ENCODE measurements at regions not wholly inside any gene's neighbourhood (a gene's known extent, or its start where the extent isn't known, plus 50 kb on each side); places are given as distances from the start of the nearest gene placed in this dataset.
A peak's percentile ranks its signal among the peaks of the same experiment; 100 is the strongest.
"Not testable (repeated sequence)": the region's sequence is repeated elsewhere in the genome, so short reads cannot be mapped to it uniquely, and the experiment has no call there.

DNA sequence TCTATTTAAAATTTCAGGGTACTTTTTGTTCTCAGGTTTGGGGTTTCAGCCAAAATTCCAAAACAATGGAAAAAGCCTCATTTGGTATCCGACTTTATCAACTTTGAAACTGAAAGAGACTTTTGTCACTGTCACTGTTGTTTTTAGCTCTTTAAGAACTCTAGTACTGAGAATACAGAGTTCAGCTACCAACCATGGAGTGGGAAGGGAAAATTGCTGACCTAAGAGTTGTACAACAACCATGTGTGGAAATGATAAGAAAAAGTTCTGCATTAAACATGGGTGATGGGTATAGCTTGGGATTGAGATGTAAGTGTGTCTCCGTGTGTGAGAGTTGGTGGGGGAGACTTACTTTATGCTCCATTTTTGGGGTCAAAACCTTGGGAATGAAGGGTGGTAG is 206.6 kb upstream of the LRATD1 start:
- DNase-seq (ENCODE audit: low spot score) = no peak

DNA sequence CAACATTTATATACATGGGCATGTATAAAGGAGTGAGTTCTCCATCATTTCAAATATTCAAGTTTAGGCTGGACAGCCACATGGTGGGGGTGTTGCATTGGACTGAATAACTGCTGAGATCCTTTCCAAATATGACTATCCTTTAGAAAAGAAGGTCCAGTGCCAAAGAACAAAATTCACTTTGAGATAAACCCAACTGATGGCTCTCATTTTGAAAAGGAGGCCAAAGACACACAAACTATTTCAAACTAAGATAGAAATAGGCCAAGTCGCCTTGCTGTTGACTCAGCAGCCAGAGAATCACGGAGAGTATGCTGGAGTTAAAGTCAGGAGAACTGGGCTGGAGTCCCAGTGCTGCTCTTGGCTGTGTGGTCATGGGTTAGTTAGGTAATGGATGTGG is 204.5 kb upstream of the LRATD1 start:
- DNase-seq (ENCODE audit: low spot score) = no peak

DNA sequence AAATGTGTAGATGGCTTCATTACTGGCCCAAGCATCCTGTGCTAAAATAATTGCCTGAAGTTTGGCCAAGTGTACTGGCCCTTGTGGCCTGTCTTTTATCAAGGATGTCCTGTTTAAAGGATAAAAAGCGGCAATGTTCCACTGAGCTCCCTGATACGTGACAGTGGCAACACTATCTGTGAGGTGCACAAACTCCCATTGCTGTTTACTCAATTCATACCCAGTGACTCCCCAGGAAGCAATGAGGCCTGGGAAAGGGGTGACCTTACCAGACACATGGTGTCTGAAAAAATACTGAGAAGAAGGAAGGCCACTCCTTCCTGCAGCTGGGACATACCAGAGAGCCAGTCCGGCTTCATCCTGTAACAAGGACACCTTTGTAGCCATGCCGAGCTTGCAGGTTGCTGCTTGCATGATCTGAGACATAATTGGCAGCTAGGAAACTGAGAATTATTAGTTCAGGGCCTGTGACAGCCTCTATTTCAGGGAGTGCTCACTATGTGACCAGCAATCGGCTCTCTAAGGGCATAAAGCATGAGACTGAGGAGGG is 198.5 kb upstream of the LRATD1 start:
- no peak for DNase-seq (ENCODE audit: low spot score)

DNA sequence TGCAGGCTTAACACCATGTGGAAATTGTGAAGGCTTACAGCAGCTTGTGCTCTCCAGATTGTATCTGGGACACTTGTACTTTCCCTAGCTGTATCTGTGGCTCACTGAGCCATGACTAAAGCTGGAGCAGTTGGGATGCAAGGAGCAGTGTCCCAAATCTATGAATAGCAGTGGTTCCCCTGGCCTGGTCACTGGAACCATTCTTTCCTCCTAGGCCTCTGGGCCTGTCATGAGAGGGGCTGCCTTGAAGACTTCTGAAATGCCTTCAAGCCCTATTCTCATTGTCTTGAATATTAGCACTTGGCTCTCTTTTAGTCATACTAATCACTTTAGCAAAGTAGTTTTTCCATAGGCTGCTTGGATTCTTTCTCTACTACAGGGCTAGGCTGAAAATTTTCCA is 186.8 kb upstream of the LRATD1 start:
- no peak for DNase-seq (ENCODE audit: low spot score)

DNA sequence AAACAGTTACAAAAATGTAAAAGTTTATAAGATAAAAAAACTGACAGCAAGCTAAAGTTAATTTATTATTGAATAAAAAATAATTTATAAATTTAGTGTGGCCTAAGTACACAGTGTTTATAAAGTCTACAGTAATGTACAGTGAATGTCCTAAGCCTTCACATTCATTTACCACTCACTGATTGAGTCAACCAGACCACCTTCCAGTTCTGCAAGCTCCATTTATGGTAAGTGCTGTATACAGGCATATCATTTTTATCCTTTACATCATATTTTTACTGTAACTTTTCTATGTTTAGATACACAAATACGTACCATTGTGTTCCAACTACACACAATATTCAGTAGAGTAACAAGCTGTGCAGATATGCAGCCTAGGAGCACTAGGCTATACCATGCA is 184.2 kb upstream of the LRATD1 start:
- DNase-seq (ENCODE audit: low spot score) = no peak

DNA sequence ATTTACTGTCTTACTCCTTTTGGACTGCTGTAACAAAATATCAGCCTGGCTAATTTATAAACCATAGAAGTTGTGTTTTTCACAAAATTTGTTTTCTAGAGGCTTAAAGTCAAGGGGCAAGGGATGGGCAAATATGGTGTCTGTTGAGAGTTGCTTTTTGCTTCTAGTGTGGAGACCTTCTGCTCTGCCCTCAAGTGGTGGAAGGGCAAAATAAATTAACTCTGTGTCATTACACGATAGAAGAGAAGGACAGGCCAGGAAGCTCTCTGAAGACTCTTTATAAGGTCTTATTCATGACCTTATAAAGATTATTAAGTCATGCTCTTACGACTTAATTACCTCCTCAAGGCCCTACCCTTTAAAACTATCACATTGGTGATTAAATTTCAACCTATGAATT is 181.2 kb upstream of the LRATD1 start:
- no peak for DNase-seq (ENCODE audit: low spot score)

DNA sequence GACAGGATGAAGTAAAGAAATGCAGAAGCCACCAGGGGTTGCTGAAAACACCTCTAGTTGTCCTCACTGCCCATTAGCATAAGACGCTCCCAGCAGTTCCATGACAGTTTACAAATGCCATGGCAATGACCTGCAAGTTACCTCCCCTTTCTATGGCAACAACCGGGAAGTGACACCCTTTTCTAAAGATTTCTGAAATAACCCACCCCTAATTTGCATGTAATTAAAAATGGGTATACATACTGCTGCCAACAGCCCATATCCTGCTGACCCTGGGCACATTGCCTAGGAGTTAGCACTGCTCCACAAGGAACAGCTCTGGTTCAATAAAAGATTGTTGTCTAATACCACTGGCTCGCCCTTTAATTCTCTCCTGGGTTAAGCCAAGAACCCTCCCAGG is 178.3 kb upstream of the LRATD1 start:
- no peak for DNase-seq (ENCODE audit: low spot score)

DNA sequence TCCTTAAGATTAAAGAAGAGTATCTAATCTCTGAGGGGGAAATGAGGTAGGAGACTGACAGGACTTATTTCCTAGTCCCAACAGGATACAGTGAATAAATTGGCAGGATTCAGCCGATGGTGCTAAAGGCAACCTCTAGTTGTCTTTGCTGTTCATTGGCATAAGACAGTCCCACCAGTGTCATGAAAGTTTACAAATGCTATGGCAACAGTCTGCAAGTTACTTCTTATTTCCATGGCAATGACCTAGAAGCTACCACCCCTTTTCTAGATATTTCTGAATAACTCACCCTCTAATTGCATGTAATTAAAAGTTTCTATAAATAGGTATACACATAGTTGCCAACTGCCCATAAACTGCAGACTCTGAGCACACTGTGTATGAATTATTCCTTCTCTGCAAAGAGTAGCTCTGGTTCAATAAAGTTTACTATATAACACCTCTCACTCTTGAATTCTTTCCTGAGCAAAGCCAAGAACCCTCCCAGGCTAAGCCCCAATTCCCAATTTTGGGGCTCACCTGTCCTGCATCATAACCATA is 172.7 kb upstream of the LRATD1 start:
- no peak for DNase-seq (ENCODE audit: low spot score)

DNA sequence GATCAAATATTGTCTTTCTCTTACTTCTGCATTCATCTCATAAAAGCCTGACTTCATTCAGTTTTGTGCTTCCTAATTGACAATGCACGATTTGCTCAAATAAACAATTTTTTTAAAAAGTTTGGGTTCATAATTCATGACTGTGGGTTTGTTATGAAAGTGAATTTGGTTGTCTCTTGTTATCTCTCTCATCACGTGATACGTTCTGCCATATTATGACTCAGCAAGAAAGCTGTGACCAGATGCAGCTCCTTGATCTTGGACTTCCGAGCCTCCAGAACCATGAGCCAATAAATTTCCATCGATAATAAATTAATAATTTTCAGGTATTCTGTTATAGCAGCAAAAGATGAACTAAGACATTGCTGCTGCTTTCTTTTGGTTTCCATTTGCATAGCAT is 156.5 kb upstream of the LRATD1 start:
- no peak for DNase-seq (ENCODE audit: low spot score)

DNA sequence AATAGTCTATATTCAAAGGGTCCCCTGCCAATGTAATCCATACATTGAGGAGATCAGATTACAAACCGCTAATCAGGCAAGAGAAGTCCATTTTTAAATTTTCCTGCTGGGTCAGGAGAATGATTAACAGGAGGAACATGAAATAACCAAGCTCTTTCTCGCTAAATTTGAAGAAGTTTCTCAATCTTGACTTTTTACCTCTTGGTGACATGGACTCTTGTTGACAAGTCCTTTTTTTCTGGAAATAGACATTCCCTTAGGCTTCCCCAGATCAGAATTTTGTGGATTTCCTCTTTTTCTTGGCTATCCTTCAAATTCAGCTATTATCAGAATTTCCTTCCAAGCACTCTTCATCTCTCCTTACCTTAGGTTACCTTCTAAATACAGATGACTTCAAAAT is 153.0 kb upstream of the LRATD1 start:
- no peak for DNase-seq (ENCODE audit: low spot score)

DNA sequence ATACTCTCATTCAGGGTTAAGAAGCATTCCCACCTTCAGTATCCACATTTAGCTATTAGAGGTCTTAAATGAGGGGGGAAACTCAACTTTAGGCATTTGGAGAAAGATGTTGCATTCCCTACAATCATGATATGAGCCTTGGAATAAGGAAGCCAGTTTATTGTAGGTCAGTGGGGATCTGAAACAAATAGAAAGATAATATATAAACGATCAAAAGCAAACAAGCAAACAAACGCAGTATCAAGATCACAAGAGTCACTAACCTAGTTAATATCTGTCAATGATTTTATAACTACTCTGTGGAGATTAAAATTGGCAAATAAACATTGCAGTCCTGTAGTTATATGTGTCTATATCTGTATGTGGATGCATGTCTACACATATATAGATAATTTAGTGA is 152.4 kb upstream of the LRATD1 start:
- DNase-seq (ENCODE audit: low spot score) = no peak

DNA sequence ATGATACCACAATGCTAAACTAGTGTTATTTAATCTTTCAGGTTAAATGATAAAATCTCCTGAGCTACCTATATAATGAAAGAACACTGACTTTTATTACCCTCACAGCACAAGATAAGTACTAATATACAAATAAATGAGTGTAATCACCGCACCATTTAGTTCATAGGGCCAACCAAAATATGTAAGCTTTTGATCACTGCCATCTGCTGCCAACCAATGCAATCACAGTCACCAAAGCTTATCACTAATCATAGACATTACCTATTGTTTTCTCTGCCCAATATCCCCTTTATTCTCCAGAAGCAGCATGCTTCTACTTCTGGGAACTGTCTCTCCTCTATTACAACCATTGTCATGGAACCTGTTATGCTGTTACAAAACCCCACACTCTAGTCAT is 151.6 kb upstream of the LRATD1 start:
- DNase-seq (ENCODE audit: low spot score) = no peak

DNA sequence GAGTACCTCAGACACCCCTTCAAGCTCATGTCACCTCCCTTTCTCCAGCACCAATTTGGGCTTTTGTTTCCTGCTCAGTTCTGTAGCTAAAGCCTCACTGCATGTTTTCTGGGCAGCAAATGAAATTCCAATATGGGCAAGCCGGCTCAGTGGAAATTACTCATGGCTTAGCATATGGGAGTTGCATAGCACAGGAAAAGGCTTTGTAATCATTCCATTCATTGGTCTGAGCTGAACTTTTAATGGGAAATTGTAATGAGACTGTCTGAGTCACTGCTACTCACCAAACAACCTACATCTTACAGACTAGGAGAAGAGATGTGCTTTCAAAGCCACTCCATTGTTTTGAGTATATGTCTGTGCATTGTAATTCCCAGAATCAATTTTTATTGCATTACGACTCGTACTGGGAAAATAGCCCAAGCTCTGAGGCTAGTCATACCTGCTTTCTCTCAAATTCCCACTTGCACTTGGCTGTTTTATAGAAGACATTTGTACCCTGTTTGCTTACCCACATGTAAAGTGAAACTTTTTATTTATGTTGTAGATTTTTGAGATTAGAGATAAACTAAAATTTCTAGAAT is 139.5 kb upstream of the LRATD1 start:
- no peak for DNase-seq (ENCODE audit: low spot score)

DNA sequence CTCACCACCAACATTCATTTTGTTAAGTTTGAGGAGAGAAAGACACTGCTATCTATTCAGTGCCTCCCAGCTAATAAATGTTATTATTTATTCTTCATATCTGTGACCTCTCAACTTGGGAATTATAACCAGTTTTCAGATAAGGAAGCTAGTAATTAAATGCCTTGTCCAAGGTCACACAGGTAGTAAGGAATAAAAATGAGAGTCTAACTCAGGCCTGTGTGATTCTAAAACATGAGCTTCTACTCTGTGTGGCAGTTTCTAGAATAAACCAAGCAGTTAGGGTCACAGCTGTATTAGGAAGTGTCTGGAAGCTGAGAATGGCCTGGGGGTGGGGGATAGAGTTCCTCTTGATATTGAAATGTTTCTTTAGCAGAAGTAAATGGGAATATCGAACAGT is 137.8 kb upstream of the LRATD1 start:
- DNase-seq (ENCODE audit: low spot score) = no peak

DNA sequence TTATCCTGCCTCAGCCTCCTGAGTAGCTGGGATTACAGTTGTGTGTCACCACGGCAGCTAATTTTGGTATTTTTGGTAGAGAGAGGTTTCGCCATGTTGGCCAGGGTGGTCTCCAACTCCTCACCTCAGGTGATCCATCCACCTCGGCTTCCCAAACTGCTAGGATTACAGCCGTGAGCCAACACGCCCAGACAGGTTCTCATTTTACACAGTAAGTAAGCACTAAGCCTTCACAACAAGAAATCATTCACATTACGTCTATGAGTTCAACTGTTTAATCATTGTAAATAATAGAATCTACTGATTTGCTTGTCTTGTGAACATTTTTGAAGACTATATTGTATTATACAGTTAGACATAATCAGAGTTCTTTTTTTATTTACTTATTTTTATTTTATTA is 131.5 kb upstream of the LRATD1 start:
- DNase-seq (ENCODE audit: low spot score) = no peak

DNA sequence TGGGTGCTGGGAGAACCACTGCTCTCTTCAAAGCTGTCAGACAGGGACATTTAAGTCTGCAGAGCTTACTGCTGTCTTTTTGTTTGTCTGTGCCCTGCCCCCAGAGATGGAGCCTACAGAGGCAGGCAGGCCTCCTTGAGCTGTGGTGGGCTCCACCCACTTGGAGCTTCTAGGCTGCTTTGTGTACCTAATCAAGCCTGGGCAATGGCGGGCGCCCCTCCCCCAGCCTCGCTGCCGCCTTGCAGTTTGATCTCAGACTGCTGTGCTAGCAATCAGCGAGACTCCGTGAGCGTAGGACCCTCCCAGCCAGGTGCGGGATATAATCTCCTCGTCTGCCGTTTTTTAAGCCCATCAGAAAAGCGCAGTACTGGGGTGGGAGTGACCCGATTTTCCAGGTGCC is 125.6 kb upstream of the LRATD1 start:
- not testable (repeated sequence) for DNase-seq (ENCODE audit: low spot score)

DNA sequence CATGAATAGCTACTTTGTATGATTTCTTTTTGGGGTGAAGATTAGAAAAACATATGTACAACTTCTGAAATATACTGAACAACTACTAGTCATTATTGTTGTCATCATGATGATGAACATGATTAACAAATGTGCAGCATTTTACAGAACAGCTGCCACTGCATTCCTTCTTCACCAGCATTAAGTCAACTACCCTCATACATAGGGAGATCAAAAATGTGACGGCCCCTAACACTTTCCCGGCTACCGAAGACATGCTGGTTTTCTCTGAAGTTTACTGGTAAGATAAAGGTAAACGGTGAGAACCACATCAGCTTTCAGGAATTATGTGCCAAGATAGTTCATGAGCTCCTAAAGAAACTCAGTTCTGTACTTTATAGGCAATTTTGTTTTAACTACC is 121.0 kb upstream of the LRATD1 start:
- DNase-seq (ENCODE audit: low spot score) = no peak

DNA sequence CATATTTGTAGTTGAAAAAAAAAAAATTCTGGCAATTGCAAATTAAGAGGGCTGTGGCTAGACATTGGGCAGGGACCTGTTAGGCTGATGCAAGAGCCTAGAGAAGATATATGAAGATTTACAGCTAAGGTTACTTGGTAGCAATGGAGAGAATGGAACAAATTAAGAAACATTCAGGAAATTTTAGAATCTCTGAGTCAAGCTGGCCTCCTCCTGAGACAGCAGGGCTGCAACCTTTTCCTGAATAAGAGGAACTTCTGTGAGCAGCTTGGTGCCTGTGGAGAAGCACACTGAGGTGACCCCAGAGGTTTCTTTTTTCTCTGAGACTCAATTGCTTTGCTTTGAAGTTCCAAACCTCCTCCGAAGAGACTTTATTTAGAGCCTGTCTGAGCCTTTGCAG is 118.6 kb upstream of the LRATD1 start:
- DNase-seq (ENCODE audit: low spot score) = no peak

DNA sequence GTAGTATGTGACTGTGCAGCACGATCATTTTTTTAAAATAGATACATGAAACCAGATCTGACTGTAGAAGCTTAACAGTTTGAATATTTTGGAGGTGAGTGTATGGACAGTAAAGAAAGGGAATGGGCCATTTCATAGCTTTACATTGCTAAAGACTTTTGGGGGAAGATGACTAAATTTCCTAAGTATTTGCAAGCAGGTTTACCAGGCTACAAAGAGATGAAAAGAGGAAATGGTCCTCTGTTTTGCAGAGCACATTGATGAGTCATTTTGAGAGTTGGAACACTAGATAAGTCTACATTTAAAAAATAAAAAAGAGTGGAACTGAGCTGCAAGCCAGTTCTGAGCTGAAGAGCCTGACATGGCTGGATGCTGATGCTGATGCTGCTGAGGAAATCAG is 115.7 kb upstream of the LRATD1 start:
- DNase-seq (ENCODE audit: low spot score) = peak; percentile 8

DNA sequence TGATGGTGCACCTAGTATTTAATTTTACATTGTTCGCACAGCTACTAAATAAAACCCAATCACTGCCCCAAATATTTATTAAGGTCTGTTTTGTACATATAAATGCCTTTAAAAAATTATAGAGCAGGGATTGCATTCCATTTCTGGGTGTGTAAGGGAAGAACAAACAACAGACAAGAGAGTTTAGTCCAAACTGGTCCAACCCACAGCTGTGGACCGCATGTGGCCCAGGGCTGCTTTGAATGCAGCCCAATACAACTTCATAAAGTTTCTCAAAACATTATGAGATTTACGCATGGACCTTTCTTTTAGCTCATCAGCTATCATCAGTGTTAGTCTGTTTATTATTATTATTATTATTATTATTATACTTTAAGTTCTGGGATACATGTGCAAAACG is 114.8 kb upstream of the LRATD1 start:
- no peak for DNase-seq (ENCODE audit: low spot score)

DNA sequence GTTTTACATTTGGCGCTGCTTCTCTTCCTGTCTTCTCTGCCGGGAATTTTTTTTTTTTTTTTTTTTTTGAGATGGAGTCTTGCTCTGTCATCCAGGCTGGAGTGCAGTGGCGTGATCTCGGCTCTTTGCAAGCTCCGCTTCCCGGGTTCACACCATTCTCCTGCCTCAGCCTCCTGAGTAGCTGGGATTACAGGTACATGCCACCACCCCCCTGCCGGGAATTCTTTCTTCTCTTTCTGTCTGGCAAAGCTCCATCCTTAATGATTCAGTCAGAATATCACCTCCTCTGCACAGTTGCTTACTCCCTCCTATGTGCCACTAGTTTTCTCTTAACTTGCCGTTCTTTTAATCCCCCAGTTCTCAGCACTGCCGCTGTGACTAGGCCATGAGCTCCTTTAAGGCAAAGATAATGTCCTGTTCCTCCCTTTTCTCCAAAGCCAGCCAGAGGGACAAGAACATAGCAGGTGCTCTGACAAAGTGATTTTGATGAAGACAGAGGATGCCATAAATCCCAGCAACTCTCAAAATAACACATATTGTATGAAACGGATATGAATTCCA is 112.1 kb upstream of the LRATD1 start:
- DNase-seq (ENCODE audit: low spot score) = no peak

DNA sequence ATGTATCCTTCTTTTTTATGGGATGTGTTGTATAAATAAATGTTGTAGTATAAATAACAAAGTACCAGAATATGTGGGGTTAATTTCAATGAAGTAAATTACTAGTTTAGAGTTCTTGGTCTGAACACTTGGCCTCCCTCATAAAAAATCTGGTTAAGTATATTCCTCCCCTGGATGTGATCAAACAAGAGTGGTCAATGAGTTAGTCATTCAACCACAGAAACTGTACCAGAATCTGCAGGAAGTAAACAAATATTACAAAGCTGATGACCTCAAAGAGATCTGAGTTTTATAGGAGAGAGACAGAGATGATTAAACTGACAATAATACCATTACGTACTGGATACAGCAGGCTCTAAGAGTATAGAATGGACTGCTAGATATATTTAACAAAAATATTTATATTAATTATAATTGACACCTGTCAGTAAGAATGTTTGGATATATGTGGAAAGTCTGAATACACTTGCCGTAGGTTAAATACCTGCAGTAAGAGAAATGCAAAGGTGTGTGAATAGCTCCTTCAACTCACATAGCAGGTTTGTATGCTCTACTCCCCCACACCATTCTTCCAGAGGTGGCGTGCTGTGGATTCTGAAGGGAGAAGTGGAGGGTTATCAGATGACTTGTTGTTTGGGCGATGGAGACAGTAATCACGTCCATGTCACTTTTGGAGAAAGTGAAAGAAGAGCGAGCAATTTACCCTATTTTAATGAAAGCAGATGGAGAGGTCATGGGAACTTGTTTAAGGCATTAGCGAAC is 108.3 kb upstream of the LRATD1 start:
- DNase-seq (ENCODE audit: low spot score) = no peak

DNA sequence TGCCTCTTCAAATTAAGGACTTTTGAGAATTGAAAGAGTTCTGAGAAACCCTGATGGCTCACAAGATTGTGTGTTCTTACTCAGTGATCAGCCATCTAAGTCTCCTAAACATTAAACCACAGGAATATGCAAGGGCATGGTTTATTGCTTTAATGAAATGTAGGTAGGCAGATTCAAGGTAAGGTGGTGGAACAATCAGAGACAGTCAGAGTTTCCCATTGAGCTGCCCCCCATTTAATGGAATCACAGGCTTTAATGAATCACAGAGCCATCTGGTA is 107.8 kb upstream of the LRATD1 start:
- no peak for DNase-seq (ENCODE audit: low spot score)

DNA sequence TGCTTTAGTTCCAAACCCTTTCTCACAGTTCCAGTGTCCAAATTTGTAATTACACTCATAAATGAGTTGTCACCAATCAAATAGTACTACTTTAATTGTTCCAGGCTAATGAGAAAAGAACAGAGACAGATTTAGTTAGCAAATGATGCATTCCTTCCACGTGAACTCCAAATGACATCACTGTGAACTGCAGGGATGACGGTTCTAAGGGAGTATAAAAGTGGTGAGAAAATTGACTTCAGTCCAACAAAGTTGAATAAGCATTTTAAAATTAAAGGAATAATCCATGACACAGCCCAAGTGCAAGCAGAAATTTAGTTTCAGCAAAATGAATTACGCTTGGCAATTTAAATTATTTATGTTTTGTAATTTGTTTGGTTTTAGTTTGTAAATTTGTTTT is 102.0 kb upstream of the LRATD1 start:
- DNase-seq (ENCODE audit: low spot score) = no peak
